WTC11 (cell line): ENCODE measurements at regions not wholly inside any gene's neighbourhood (a gene's known extent, or its start where the extent isn't known, plus 50 kb on each side); places are given as distances from the start of the nearest gene placed in this dataset.

Source experiments
- ATAC-seq: fragments of 200-7000 bp; cut with Tn5 transposase; 2 replicates; pipeline ENCODE4 v1.10.0; 2021; ENCODE audit warnings: mild to moderate bottlenecking, moderate library complexity
- CTCF ChIA-PET: fragments of 300-600 bp; sonication (Branson Sonifier 250); formaldehyde crosslinking; loops from one replicate; lab custom pipeline; 2021; ENCODE audit warnings: antibody characterized with exemption; lab: Charles Lee
- POLR2A ChIA-PET: fragments of 350-600 bp; sonication (Branson Sonifier 250); formaldehyde crosslinking; loops from one replicate; lab custom pipeline; 2021; ENCODE audit warnings: antibody characterized with exemption; lab: Charles Lee
- DNase-seq: peaks from one replicate; pipeline ENCODE4 v3.0.0; 2021; ENCODE audit warnings: low spot score
- H3K27ac Mint-ChIP-seq: 2 replicates; pipeline ENCODE4 v1.8.0; 2021; ENCODE audit warnings: mixed read lengths
- H3K27me3 Mint-ChIP-seq: 2 replicates; pipeline ENCODE4 v1.8.0; 2021; ENCODE audit warnings: low read depth, mild to moderate bottlenecking, moderate library complexity, mixed read lengths
- H3K36me3 Mint-ChIP-seq: 2 replicates; pipeline ENCODE4 v1.8.0; 2021; ENCODE audit warnings: mixed read lengths
- H3K4me1 Mint-ChIP-seq: 2 replicates; pipeline ENCODE4 v1.8.0; 2022; ENCODE audit warnings: mixed read lengths
- H3K4me3 Mint-ChIP-seq: 2 replicates; pipeline ENCODE4 v1.8.0; 2021; ENCODE audit warnings: mild to moderate bottlenecking, moderate library complexity, mixed read lengths
- H3K9me3 Mint-ChIP-seq: 2 replicates; pipeline ENCODE4 v1.8.0; 2021; ENCODE audit warnings: mixed read lengths
- AR ChIP-seq: fragments of 250-450 bp; sonication (Bioruptor Pico); IDR thresholded peaks from 2 replicates; pipeline ENCODE4 v1.9.0; 2021; ENCODE audit warnings: mild to moderate bottlenecking
- ATF3 ChIP-seq: sonication (generic); formaldehyde crosslinking; conservative IDR thresholded peaks from 2 replicates; pipeline ENCODE4 v1.8.1; 2022; ENCODE audit warnings: mild to moderate bottlenecking, missing genetic modification reagents
- CDX4 ChIP-seq: fragments of 250-450 bp; sonication (Bioruptor Pico); IDR thresholded peaks from 2 replicates; pipeline ENCODE4 v1.9.0; 2021; ENCODE audit warnings: moderate library complexity, mild to moderate bottlenecking, inconsistent platforms, borderline replicate concordance
- CTCF ChIP-seq: fragments of 200-600 bp; IDR thresholded peaks from 2 replicates; pipeline ENCODE4 v1.8.0; 2022; ENCODE audit warnings: antibody characterized with exemption
- ERG ChIP-seq: fragments of 250-450 bp; sonication (Bioruptor Pico); IDR thresholded peaks from 2 replicates; pipeline ENCODE4 v1.8.0; 2021; ENCODE audit warnings: mild to moderate bottlenecking
- ESRRA ChIP-seq: sonication (generic); formaldehyde crosslinking; IDR thresholded peaks from 2 replicates; pipeline ENCODE4 v1.8.1; 2022; ENCODE audit warnings: mild to moderate bottlenecking, missing genetic modification reagents, borderline replicate concordance
- FOXP4 ChIP-seq: sonication (generic); formaldehyde crosslinking; IDR thresholded peaks from 2 replicates; pipeline ENCODE4 v1.8.0; 2022; ENCODE audit warnings: mild to moderate bottlenecking, missing genetic modification reagents
- HMGXB4 ChIP-seq: sonication (generic); formaldehyde crosslinking; IDR thresholded peaks from 2 replicates; pipeline ENCODE4 v1.8.1; 2023; ENCODE audit warnings: mild to moderate bottlenecking, moderate library complexity, missing genetic modification reagents
- JUN ChIP-seq: sonication (generic); formaldehyde crosslinking; IDR thresholded peaks from 2 replicates; pipeline ENCODE4 v1.8.0; 2023; ENCODE audit warnings: mild to moderate bottlenecking, missing genetic modification reagents
- MXD4 ChIP-seq: fragments of 250-450 bp; sonication (Bioruptor Pico); IDR thresholded peaks from 2 replicates; pipeline ENCODE4 v1.8.0; 2021; ENCODE audit warnings: mild to moderate bottlenecking, moderate library complexity, borderline replicate concordance
- NR1H2 ChIP-seq: sonication (generic); formaldehyde crosslinking; IDR thresholded peaks from 2 replicates; pipeline ENCODE4 v1.9.0; 2021; ENCODE audit warnings: mild to moderate bottlenecking, moderate library complexity, missing genetic modification reagents
- PRRX2 ChIP-seq: fragments of 250-450 bp; sonication (Bioruptor Pico); IDR thresholded peaks from 2 replicates; pipeline ENCODE4 v1.8.0; 2021; ENCODE audit warnings: mild to moderate bottlenecking
- RELA ChIP-seq: sonication (generic); formaldehyde crosslinking; IDR thresholded peaks from 2 replicates; pipeline ENCODE4 v1.8.1; 2022; ENCODE audit warnings: missing genetic modification reagents, mild to moderate bottlenecking, borderline replicate concordance
- SMAD3 ChIP-seq: sonication (generic); formaldehyde crosslinking; IDR thresholded peaks from 2 replicates; pipeline ENCODE4 v1.8.0; 2022; ENCODE audit warnings: missing genetic modification reagents, mild to moderate bottlenecking, borderline replicate concordance
- USF1 ChIP-seq: sonication (generic); formaldehyde crosslinking; IDR thresholded peaks from 2 replicates; pipeline ENCODE4 v1.8.0; 2022; ENCODE audit warnings: mild to moderate bottlenecking, missing genetic modification reagents
- ZBTB21 ChIP-seq: sonication (generic); formaldehyde crosslinking; IDR thresholded peaks from 2 replicates; pipeline ENCODE4 v1.8.1; 2023; ENCODE audit warnings: mild to moderate bottlenecking, missing genetic modification reagents, borderline replicate concordance
- ZNF138 ChIP-seq: sonication (generic); formaldehyde crosslinking; conservative IDR thresholded peaks from 2 replicates; pipeline ENCODE4 v1.8.1; 2022; ENCODE audit warnings: mild to moderate bottlenecking, moderate library complexity, missing genetic modification reagents
- ZNF232 ChIP-seq: sonication (generic); formaldehyde crosslinking; IDR thresholded peaks from 2 replicates; pipeline ENCODE4 v1.8.0; 2022; ENCODE audit warnings: mild to moderate bottlenecking, missing genetic modification reagents
- ZNF396 ChIP-seq: fragments of 250-450 bp; sonication (Bioruptor Pico); IDR thresholded peaks from 2 replicates; pipeline ENCODE4 v1.8.0; 2021; ENCODE audit warnings: mild to moderate bottlenecking, moderate library complexity, borderline replicate concordance

- no peak overlapping the region for H3K4me3 Mint-ChIP-seq
- no peaks in the 10 kb centered on the region for H3K9me3 Mint-ChIP-seq
- TF ChIP-seq MXD4 (CRISPR knock-in tag) (no peak), JUN (CRISPR knock-in tag) (no peak), ZNF138 (CRISPR knock-in tag) (no peak), SMAD3 (CRISPR knock-in tag) (no peak), ATF3 (CRISPR knock-in tag) (no peak), HMGXB4 (CRISPR knock-in tag) (no peak), PRRX2 (CRISPR knock-in tag) (no peak), ZNF396 (no peak), ERG (no peak), ZNF232 (CRISPR knock-in tag) (no peak)
- no peaks in the 10 kb centered on the region for H3K36me3 Mint-ChIP-seq
- H3K27ac Mint-ChIP-seq = no peak overlapping the region
- DNase-seq (no peak), ATAC-seq (no peak)
- H3K27me3 Mint-ChIP-seq = no peaks in the 10 kb centered on the region
- CTCF ChIA-PET = interaction anchor here (0.5 to 1.4 kb wide), 2 partner anchors 22 to 283 kb away, joined by 3 to 4 read pairs; no protein-coding TSS in a partner anchor
- H3K4me1 Mint-ChIP-seq = peaks cover 14% of the 10 kb centered on the region
- POLR2A ChIA-PET = no interaction called here
These were observed 106.9 kb upstream of the TLE3 start for GRCh38 chr15:70204652-70205051.

- Mint-ChIP-seq H3K27ac (no peak overlapping the region), H3K27me3 (no peaks in the 10 kb centered on the region), H3K36me3 (no peaks in the 10 kb centered on the region), H3K4me3 (no peak overlapping the region), H3K9me3 (no peaks in the 10 kb centered on the region), H3K4me1 (peaks cover 19% of the 10 kb centered on the region)
- no peak for TF ChIP-seq ZNF396
- TF ChIP-seq NR1H2 (CRISPR knock-in tag) = no peak
- no peak for TF ChIP-seq ZBTB21
- no peak for TF ChIP-seq ATF3 (CRISPR knock-in tag)
- no peak for TF ChIP-seq PRRX2 (CRISPR knock-in tag)
- ChIA-PET POLR2A (no interaction called here), CTCF (interaction anchor here (0.5 kb wide), 1 partner anchor 284 kb away, joined by 3 read pairs; no protein-coding TSS in a partner anchor)
- no peak for ATAC-seq
- no peak for DNase-seq
These were observed 106.4 kb upstream of the TLE3 start for GRCh38 chr15:70203981-70204560.

GRCh38 chr15:70202756-70203155, 105.0 kb upstream of the TLE3 start:
- Mint-ChIP-seq H3K27me3 (no peaks in the 10 kb centered on the region), H3K4me3 (no peak overlapping the region), H3K4me1 (peaks cover 31% of the 10 kb centered on the region), H3K9me3 (no peaks in the 10 kb centered on the region), H3K36me3 (no peaks in the 10 kb centered on the region), H3K27ac (no peak overlapping the region)
- POLR2A ChIA-PET = no interaction called here
- CTCF ChIA-PET = no interaction called here
- ATAC-seq = no peak
- DNase-seq = no peak
- TF ChIP-seq FOXP4 (CRISPR knock-in tag) (no peak), CTCF (no peak), USF1 (CRISPR knock-in tag) (no peak), ESRRA (no peak), CDX4 (CRISPR knock-in tag) (no peak), AR (no peak), RELA (no peak)
